Parathyroid adenoma (tissue), 2 donors: ENCODE measurements at regions not wholly inside any gene's neighbourhood (a gene's known extent, or its start where the extent isn't known, plus 50 kb on each side); places are given as distances from the start of the nearest gene placed in this dataset.

ENCODE experiments used
- H2AFZ ChIP-seq: fragments of 300-600 bp; sonication (generic); one replicate; pipeline ENCODE4 v1.7.0; 2017; ENCODE audit warnings: antibody characterized with exemption, mild to moderate bottlenecking
- H3K27ac ChIP-seq: fragments of 300-600 bp; sonication (generic); one replicate; pipeline ENCODE4 v1.7.0; 2017
- H3K27me3 ChIP-seq: fragments of 300-600 bp; sonication (generic); one replicate; pipeline ENCODE4 v1.7.0; 2017; ENCODE audit warnings: low read length; ENCODE audit not compliant: control insufficient read depth, insufficient read depth
- H3K36me3 ChIP-seq: fragments of 300-600 bp; sonication (generic); one replicate; pipeline ENCODE4 v1.7.0; 2017; ENCODE audit warnings: low read length; ENCODE audit not compliant: control insufficient read depth, insufficient read depth
- H3K4me1 ChIP-seq: fragments of 300-600 bp; sonication (generic); one replicate; pipeline ENCODE4 v1.7.0; 2017; ENCODE audit warnings: control low read depth
- H3K4me2 ChIP-seq: fragments of 300-600 bp; sonication (generic); one replicate; pipeline ENCODE4 v1.7.0; 2017; ENCODE audit warnings: low read length
- H3K4me3 ChIP-seq: fragments of 300-600 bp; sonication (generic); one replicate; pipeline ENCODE4 v1.7.0; 2017; ENCODE audit warnings: low read depth, low read length
- H3K79me2 ChIP-seq: fragments of 300-600 bp; sonication (generic); one replicate; pipeline ENCODE4 v1.7.0; 2017; ENCODE audit warnings: control low read depth
- H3K9ac ChIP-seq: fragments of 300-600 bp; sonication (generic); one replicate; pipeline ENCODE4 v1.7.0; 2017; ENCODE audit warnings: mild to moderate bottlenecking
- H3K9me3 ChIP-seq: fragments of 300-600 bp; sonication (generic); one replicate; pipeline ENCODE4 v1.7.0; 2017; ENCODE audit warnings: low read length; ENCODE audit not compliant: control insufficient read depth
- CTCF ChIP-seq: fragments of 300-600 bp; sonication (generic); IDR thresholded peaks from one replicate; pipeline ENCODE4 v1.7.0; 2017; ENCODE audit warnings: antibody characterized with exemption, mild to moderate bottlenecking
- donor health status: primary hyperparathyroidism.

- Histone ChIP-seq H3K27me3 (no peaks in the 10 kb centered on the region), H3K36me3 (no peaks in the 10 kb centered on the region), H3K4me3 (no peak overlapping the region), H3K4me2 (no peak overlapping the region), H3K9me3 (no peaks in the 10 kb centered on the region), H3K79me2 (no peaks in the 10 kb centered on the region), H2AFZ (no peak overlapping the region), H3K27ac (no peak overlapping the region), H3K4me1 (no peaks in the 10 kb centered on the region), H3K9ac (no peak overlapping the region)
- no peak for TF ChIP-seq CTCF
These were observed 984.1 kb downstream of the UQCRFS1 start for GRCh38 chr19:28228854-28229253.

- no peaks in the 10 kb centered on the region for H3K4me1 ChIP-seq
- no peak overlapping the region for H2AFZ ChIP-seq
- no peaks in the 10 kb centered on the region for H3K36me3 ChIP-seq
- no peak overlapping the region for H3K4me2 ChIP-seq
- H3K4me3 ChIP-seq: no peak overlapping the region
- H3K79me2 ChIP-seq: no peaks in the 10 kb centered on the region
- no peaks in the 10 kb centered on the region for H3K27me3 ChIP-seq
- no peak overlapping the region for H3K9ac ChIP-seq
- no peak for TF ChIP-seq CTCF
- H3K9me3 ChIP-seq: no peaks in the 10 kb centered on the region
- no peak overlapping the region for H3K27ac ChIP-seq
These were observed 988.5 kb downstream of the UQCRFS1 start for GRCh38 chr19:28224441-28224840.

DNA sequence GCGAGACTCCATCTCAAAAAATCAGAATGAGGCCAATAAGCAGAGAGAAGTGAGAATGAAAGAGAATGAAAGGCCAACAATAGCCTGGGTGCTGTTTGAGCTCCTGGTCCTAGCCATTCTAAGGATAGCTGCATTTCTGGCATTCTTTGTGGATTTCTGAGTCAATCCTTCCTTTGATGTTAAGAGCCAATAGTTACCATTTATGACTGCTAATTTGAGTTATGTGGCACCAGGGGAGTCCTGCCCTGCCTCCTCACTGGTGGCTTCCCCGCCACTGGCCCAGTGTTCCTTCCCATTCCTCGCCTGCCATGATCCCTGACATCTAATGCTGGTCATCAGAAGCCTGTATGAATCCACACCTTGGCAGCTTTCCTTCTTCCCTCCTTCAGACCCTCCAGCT lies 991.2 kb downstream of the UQCRFS1 start:
- H2AFZ ChIP-seq: no peak overlapping the region
- H3K27me3 ChIP-seq: no peaks in the 10 kb centered on the region
- no peak overlapping the region for H3K27ac ChIP-seq
- TF ChIP-seq CTCF: no peak
- no peaks in the 10 kb centered on the region for H3K36me3 ChIP-seq
- no peaks in the 10 kb centered on the region for H3K4me1 ChIP-seq
- no peaks in the 10 kb centered on the region for H3K79me2 ChIP-seq
- H3K4me2 ChIP-seq: no peak overlapping the region
- no peaks in the 10 kb centered on the region for H3K9me3 ChIP-seq
- no peak overlapping the region for H3K9ac ChIP-seq
- no peak overlapping the region for H3K4me3 ChIP-seq

- Histone ChIP-seq H3K36me3 (no peaks in the 10 kb centered on the region), H3K9ac (no peak overlapping the region), H3K27me3 (no peaks in the 10 kb centered on the region), H3K9me3 (no peaks in the 10 kb centered on the region), H3K27ac (no peak overlapping the region), H3K4me1 (no peaks in the 10 kb centered on the region), H3K4me2 (no peak overlapping the region), H3K4me3 (no peak overlapping the region), H2AFZ (no peak overlapping the region), H3K79me2 (no peaks in the 10 kb centered on the region)
- no peak for TF ChIP-seq CTCF
These were observed 994.2 kb downstream of the UQCRFS1 start for GRCh38 chr19:28218728-28219127.

GRCh38 chr19:28217022-28217421 lies 995.9 kb downstream of the UQCRFS1 start:
- H3K4me3 ChIP-seq: no peak overlapping the region
- no peak overlapping the region for H2AFZ ChIP-seq
- TF ChIP-seq CTCF: no peak
- no peaks in the 10 kb centered on the region for H3K27me3 ChIP-seq
- no peak overlapping the region for H3K4me2 ChIP-seq
- no peak overlapping the region for H3K27ac ChIP-seq
- no peaks in the 10 kb centered on the region for H3K36me3 ChIP-seq
- no peaks in the 10 kb centered on the region for H3K79me2 ChIP-seq
- no peaks in the 10 kb centered on the region for H3K9me3 ChIP-seq
- H3K9ac ChIP-seq: no peak overlapping the region
- no peaks in the 10 kb centered on the region for H3K4me1 ChIP-seq
